Fibroblast of lung (primary cell): ENCODE measurements at regions not wholly inside any gene's neighbourhood (a gene's known extent, or its start where the extent isn't known, plus 50 kb on each side); places are given as distances from the start of the nearest gene placed in this dataset.

ENCODE experiments used
- EZH2 ChIP-seq: IDR thresholded peaks from 2 replicates; pipeline ENCODE4 v1.5.1; 2012; ENCODE audit warnings: low read length, control low read depth, mild to moderate bottlenecking; ENCODE audit errors: missing control alignments
- TF ChIP-seq, protein P1 (sequence below), 2 donors: IDR thresholded peaks in 1 of 2; conservative IDR thresholded peaks in 1 of 2; 1 replicate in 1 of 2; 2 replicates in 1 of 2; pipeline ENCODE4 v1.5.1; 2011 to 2012; ENCODE audit warnings: low read length in 2 of 2, control low read depth in 1 of 2, inconsistent platforms in 1 of 2, low read depth in 1 of 2, mild to moderate bottlenecking in 1 of 2

DNA sequence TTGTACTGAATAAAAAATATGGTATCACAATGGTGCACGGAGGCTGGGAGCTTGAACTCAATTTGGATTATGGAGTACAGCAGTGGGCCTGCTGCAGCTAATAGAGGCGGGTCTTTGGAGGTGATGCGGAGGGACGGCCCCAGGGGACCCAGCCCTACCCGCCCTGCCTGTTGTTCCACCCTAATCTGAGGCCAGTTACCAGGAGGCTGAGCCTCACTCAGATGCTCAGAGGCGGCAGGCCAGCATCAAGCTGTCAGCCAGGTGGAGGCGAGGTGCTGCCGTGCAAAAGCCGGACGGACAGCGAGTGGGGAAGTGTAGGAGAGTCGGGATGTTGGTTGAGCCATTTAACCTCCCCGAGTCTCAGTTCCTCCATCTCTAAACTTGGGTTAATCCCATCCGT lies 218.5 kb upstream of the RGMA start:
- TF ChIP-seq, protein P1, sequence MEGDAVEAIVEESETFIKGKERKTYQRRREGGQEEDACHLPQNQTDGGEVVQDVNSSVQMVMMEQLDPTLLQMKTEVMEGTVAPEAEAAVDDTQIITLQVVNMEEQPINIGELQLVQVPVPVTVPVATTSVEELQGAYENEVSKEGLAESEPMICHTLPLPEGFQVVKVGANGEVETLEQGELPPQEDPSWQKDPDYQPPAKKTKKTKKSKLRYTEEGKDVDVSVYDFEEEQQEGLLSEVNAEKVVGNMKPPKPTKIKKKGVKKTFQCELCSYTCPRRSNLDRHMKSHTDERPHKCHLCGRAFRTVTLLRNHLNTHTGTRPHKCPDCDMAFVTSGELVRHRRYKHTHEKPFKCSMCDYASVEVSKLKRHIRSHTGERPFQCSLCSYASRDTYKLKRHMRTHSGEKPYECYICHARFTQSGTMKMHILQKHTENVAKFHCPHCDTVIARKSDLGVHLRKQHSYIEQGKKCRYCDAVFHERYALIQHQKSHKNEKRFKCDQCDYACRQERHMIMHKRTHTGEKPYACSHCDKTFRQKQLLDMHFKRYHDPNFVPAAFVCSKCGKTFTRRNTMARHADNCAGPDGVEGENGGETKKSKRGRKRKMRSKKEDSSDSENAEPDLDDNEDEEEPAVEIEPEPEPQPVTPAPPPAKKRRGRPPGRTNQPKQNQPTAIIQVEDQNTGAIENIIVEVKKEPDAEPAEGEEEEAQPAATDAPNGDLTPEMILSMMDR (conservative IDR thresholded peaks at IDR 0.05 in 1 of 2, IDR thresholded peaks at IDR 0.05 in 1 of 2; ENCODE audit: low read depth in 1 of 2, low read length in 2 of 2), result no peak
- no peak for TF ChIP-seq EZH2
